NT2/D1 (cell line): ENCODE measurements at regions not wholly inside any gene's neighbourhood (a gene's known extent, or its start where the extent isn't known, plus 50 kb on each side); places are given as distances from the start of the nearest gene placed in this dataset.

Experiments used
- YY1 ChIP-seq: IDR thresholded peaks from 2 replicates; pipeline ENCODE4 v1.6.1; 2011; ENCODE audit not compliant: insufficient read length, insufficient read depth
- ZNF274 ChIP-seq: IDR thresholded peaks from 2 replicates; pipeline ENCODE4 v1.6.1; 2011; ENCODE audit warnings: mild to moderate bottlenecking, low read depth, low read length

DNA sequence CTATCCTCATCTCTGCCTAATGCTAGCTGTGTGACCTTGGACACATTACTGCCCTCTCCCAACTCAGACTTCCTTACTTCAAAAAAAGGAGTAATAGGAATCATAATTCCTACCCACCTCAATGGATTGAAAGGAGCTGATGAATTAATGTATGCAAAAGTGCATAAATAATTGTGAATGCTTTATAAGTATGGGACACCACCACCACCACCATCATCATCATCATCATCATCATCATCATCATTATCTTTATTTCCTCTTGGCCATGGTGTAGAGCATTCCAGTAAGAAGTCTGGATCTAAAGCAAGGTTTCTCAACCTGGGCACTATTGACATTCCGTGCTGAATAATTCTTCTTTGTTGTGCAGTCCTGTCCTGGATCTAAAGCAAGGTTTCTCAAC is 282.5 kb downstream of the MEX3B start:
- TF ChIP-seq YY1 (no peak), ZNF274 (no peak)
